T-cell (primary cell): ENCODE measurements at regions not wholly inside any gene's neighbourhood (a gene's known extent, or its start where the extent isn't known, plus 50 kb on each side); places are given as distances from the start of the nearest gene placed in this dataset.
"Not testable (repeated sequence)": the region's sequence is repeated elsewhere in the genome, so short reads cannot be mapped to it uniquely, and the experiment has no call there.

Experiments
- ATAC-seq, 4 experiments: fragments of 200-7000 bp in 3 of 4; fragments of 150-1000 bp in 1 of 4; cut with Tn5 transposase; replicated peaks in 1 of 4; 1 replicate in 3 of 4; 2 replicates in 1 of 4; pipeline ENCODE4 v1.10.0; 2021; ENCODE audit warnings: moderate library complexity in 3 of 4, mild to moderate bottlenecking in 2 of 4, moderate number of reproducible peaks in 1 of 4
- CTCF ChIA-PET, 2 donors: fragments of 300-600 bp; sonication (Branson Sonifier 250); formaldehyde crosslinking; loops; one replicate each; lab custom pipeline; 2022; ENCODE audit warnings: antibody characterized with exemption in 2 of 2; lab: Charles Lee
- POLR2A ChIA-PET, 2 donors: fragments of 300-600 bp; sonication (Branson Sonifier 250); formaldehyde crosslinking; loops; one replicate each; lab custom pipeline; 2022; ENCODE audit warnings: antibody characterized with exemption in 2 of 2; lab: Charles Lee
- DNase-seq, 35 experiments: peaks; one replicate each; pipeline versions ENCODE4 v3.0.0 to v3.0.0-alpha.2; 2013 to 2023
- H3K27ac ChIP-seq: one replicate; pipeline ENCODE4 v1.5.1; 2013; ENCODE audit warnings: low read length
- H3K27me3 ChIP-seq, 2 experiments: replicated peaks in 1 of 2; 1 replicate in 1 of 2; 2 replicates in 1 of 2; pipeline versions ENCODE4 v1.6.1 to v1.7.0; 2013; ENCODE audit warnings: low read length in 1 of 2, mixed read lengths in 1 of 2; ENCODE audit not compliant: control insufficient read depth in 2 of 2, insufficient read depth in 2 of 2; ENCODE audit errors: extremely low read depth in 1 of 2
- H3K36me3 ChIP-seq, 2 donors: 1 replicate in 1 of 2; 2 replicates in 1 of 2; pipeline versions ENCODE4 v1.6.1 to v1.7.0; 2013; ENCODE audit warnings: low read length in 1 of 2; ENCODE audit not compliant: control insufficient read depth in 2 of 2, insufficient read depth in 1 of 2; ENCODE audit errors: extremely low read depth in 1 of 2
- H3K4me1 ChIP-seq, 2 experiments: 1 replicate in 1 of 2; 2 replicates in 1 of 2; pipeline versions ENCODE4 v1.6.1 to v1.7.0; 2013; ENCODE audit warnings: low read length in 2 of 2, mixed read lengths in 1 of 2; ENCODE audit not compliant: insufficient read depth in 2 of 2, control insufficient read depth in 1 of 2; ENCODE audit errors: extremely low read depth in 1 of 2
- H3K4me3 ChIP-seq, 2 donors: 1 replicate in 1 of 2; 2 replicates in 1 of 2; pipeline versions ENCODE4 v1.5.1 to v1.7.0; 2013; ENCODE audit warnings: mild to moderate bottlenecking in 2 of 2, low read length in 1 of 2, moderate library complexity in 1 of 2; ENCODE audit not compliant: control insufficient read depth in 1 of 2; ENCODE audit errors: extremely low read depth in 1 of 2
- H3K9me3 ChIP-seq: 2 replicates; pipeline ENCODE4 v1.7.0; 2013
- H3K27ac Mint-ChIP-seq, 2 donors: one replicate each; pipeline ENCODE4 v1.8.0; 2020 to 2021; ENCODE audit warnings: mild to moderate bottlenecking in 2 of 2, mixed read lengths in 2 of 2
- H3K27me3 Mint-ChIP-seq, 2 donors: one replicate each; pipeline ENCODE4 v1.8.0; 2021 to 2022; ENCODE audit warnings: mixed read lengths in 2 of 2
- H3K36me3 Mint-ChIP-seq: one replicate; pipeline ENCODE4 v1.8.0; 2021; ENCODE audit warnings: mixed read lengths
- H3K4me1 Mint-ChIP-seq, 3 donors: one replicate each; pipeline ENCODE4 v1.8.0; 2020 to 2022; ENCODE audit warnings: mixed read lengths in 3 of 3, mild to moderate bottlenecking in 1 of 3
- H3K4me3 Mint-ChIP-seq, 3 donors: one replicate each; pipeline ENCODE4 v1.8.0; 2020 to 2022; ENCODE audit warnings: mild to moderate bottlenecking in 3 of 3, mixed read lengths in 3 of 3, moderate library complexity in 3 of 3
- H3K9me3 Mint-ChIP-seq, 3 donors: one replicate each; pipeline ENCODE4 v1.8.0; 2020 to 2022; ENCODE audit warnings: mixed read lengths in 3 of 3
- WGBS: methylation state at CpG from one replicate; pipeline ENCODE4 v1.1.5; 2013; ENCODE audit warnings: missing lambda C conversion rate; ENCODE audit not compliant: insufficient coverage; 5-methylcytosine and 5-hydroxymethylcytosine counted together

DNA sequence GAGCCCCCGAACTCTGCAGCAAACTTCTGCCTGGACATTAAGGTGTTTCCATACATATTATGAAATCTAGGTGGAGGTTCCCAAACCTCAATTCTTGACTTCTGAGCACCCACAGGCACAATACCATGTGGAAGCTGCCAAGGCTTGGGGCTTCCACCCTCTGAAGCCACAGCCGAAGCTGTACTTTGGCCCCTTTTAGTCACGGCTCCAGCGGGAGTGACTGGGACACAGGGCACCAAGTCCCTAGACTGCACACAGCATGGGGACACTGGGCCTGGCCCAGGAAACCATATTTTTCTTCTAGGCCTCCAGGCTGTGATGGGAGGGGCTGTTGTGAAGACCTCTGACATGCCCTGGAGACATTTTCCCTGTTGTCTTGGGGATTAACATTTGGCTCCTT lies 373.8 kb downstream of the ZNF674 start:
- H3K36me3 Mint-ChIP-seq, DNase-seq, H3K4me1 Mint-ChIP-seq, H3K9me3 ChIP-seq, H3K9me3 Mint-ChIP-seq, H3K4me3 ChIP-seq, H3K27me3 Mint-ChIP-seq, ATAC-seq, H3K27me3 ChIP-seq, H3K27ac ChIP-seq, CTCF ChIA-PET, H3K27ac Mint-ChIP-seq, H3K36me3 ChIP-seq, H3K4me1 ChIP-seq, POLR2A ChIA-PET, H3K4me3 Mint-ChIP-seq: not testable (repeated sequence)
- no CpG with 5 or more reads among the region's 4 CpGs for WGBS

DNA sequence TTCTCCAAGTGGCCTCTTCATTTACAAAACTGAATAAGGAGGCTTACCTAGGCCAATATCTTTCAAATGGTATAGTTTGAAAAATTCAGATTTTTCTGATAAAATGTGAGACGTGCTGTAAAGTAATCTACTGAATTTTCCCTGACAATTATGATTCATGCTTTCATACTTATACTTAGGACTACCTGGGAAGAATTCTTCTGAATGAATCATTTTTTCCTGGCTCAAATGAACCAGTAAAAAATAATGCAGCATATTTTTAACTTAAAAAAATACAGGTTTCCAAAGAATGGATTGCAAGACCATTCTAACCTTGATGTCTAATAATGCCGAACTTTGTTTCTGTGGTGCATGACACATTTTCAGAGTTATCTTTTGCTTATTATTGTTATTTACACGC lies 375.4 kb downstream of the ZNF674 start:
- H3K9me3 Mint-ChIP-seq: peaks cover 0 to 10% (median 9%) of the 10 kb centered on the region in 3 donors

DNA sequence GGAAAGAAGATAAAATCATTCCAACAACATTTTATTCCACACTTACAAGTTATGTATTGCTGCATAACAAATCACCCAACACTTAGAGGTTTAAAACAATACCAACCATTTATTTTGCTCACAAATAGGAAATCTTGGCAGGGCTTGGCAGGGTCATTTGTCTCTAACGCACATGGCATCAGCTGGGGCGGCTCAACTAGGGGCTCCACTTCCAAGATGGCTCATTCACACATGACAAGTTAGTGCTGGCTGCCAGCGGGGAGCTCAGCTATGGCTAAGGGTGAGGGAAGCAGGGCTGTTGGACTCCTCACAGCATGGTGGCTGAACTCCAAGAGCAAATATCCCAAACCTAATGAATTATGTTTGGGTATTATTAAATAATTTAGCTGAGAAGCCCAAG lies 377.0 kb downstream of the ZNF674 start:
- H3K27ac Mint-ChIP-seq: no peak overlapping the region
- no peak overlapping the region for H3K4me3 ChIP-seq
- no peaks in the 10 kb centered on the region for H3K27me3 ChIP-seq
- H3K4me1 ChIP-seq: no peaks in the 10 kb centered on the region
- H3K36me3 Mint-ChIP-seq: no peaks in the 10 kb centered on the region
- no peak for ATAC-seq
- CTCF ChIA-PET: no interaction called here
- no peak for DNase-seq
- no peaks in the 10 kb centered on the region for H3K4me1 Mint-ChIP-seq
- POLR2A ChIA-PET: no interaction called here
- no peak overlapping the region for H3K27ac ChIP-seq
- no peaks in the 10 kb centered on the region for H3K36me3 ChIP-seq
- no peak overlapping the region for H3K4me3 Mint-ChIP-seq
- no peaks in the 10 kb centered on the region for H3K9me3 ChIP-seq
- H3K9me3 Mint-ChIP-seq: peaks cover 0 to 9% (median 5%) of the 10 kb centered on the region in 3 donors
- peaks cover 0 to 17% of the 10 kb centered on the region in 2 donors for H3K27me3 Mint-ChIP-seq
- 80% methylated on average over 2 of the region's 3 CpGs for WGBS

More for the DNA sequence above, 375.4 kb downstream of the ZNF674 start:
- Histone ChIP-seq H3K4me1 (no peaks in the 10 kb centered on the region), H3K27me3 (no peaks in the 10 kb centered on the region), H3K36me3 (no peaks in the 10 kb centered on the region), H3K4me3 (no peak overlapping the region), H3K9me3 (no peaks in the 10 kb centered on the region), H3K27ac (no peak overlapping the region)
- Mint-ChIP-seq H3K36me3 (no peaks in the 10 kb centered on the region), H3K4me3 (no peak overlapping the region), H3K27ac (no peak overlapping the region), H3K4me1 (no peaks in the 10 kb centered on the region), H3K27me3 (peaks cover 0 to 11% of the 10 kb centered on the region in 2 donors)
- ChIA-PET POLR2A (no interaction called here), CTCF (no interaction called here)
- DNase-seq (no peak), ATAC-seq (no peak)
- WGBS: no CpG with 5 or more reads among the region's 3 CpGs

DNA sequence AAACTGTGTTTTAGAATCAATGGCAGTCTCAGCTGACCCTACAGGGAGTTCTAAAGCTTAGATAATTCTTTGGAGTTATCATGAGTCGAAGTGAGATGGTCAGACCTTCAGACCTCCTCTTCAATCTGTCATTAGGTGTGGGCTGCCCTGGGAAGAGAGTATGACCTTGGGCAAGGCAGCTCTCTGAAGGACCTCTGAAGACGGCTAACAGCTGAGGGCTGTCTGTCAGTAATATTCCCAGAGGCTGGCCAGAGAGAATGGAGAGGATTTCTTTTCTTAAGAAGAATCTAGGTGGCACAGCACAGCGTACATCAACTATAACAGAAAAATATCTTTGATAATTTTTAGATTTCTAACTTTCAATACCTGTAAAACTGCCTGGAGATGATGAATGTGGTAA lies 379.4 kb downstream of the ZNF674 start:
- DNase-seq (no peak), ATAC-seq (no peak)
- Histone ChIP-seq H3K9me3 (no peaks in the 10 kb centered on the region), H3K4me3 (no peak overlapping the region), H3K4me1 (no peaks in the 10 kb centered on the region), H3K27me3 (no peaks in the 10 kb centered on the region), H3K36me3 (no peaks in the 10 kb centered on the region), H3K27ac (no peak overlapping the region)
- Mint-ChIP-seq H3K4me1 (no peaks in the 10 kb centered on the region), H3K36me3 (no peaks in the 10 kb centered on the region), H3K4me3 (no peak overlapping the region), H3K27ac (no peak overlapping the region), H3K27me3 (peaks cover 0 to 12% of the 10 kb centered on the region in 2 donors), H3K9me3 (no peaks in the 10 kb centered on the region)
- POLR2A ChIA-PET: no interaction called here
- CTCF ChIA-PET: no interaction called here
- WGBS: no CpG with 5 or more reads among the region's 3 CpGs

GRCh38 chrX:46165411-46165810 lies 379.8 kb downstream of the ZNF674 start:
- CTCF ChIA-PET: no interaction called here
- POLR2A ChIA-PET: no interaction called here
- H3K27ac Mint-ChIP-seq: no peak overlapping the region
- H3K27me3 Mint-ChIP-seq: peaks cover 0 to 13% of the 10 kb centered on the region in 2 donors
- no peaks in the 10 kb centered on the region for H3K4me1 ChIP-seq
- ATAC-seq (no peak), DNase-seq (no peak)
- no peaks in the 10 kb centered on the region for H3K9me3 Mint-ChIP-seq
- no peak overlapping the region for H3K4me3 ChIP-seq
- no peak overlapping the region for H3K4me3 Mint-ChIP-seq
- H3K4me1 Mint-ChIP-seq: no peaks in the 10 kb centered on the region
- H3K36me3 Mint-ChIP-seq: no peaks in the 10 kb centered on the region
- no peak overlapping the region for H3K27ac ChIP-seq
- WGBS: no CpG with 5 or more reads among the region's 2 CpGs
- no peaks in the 10 kb centered on the region for H3K27me3 ChIP-seq
- no peaks in the 10 kb centered on the region for H3K9me3 ChIP-seq
- H3K36me3 ChIP-seq: no peaks in the 10 kb centered on the region

DNA sequence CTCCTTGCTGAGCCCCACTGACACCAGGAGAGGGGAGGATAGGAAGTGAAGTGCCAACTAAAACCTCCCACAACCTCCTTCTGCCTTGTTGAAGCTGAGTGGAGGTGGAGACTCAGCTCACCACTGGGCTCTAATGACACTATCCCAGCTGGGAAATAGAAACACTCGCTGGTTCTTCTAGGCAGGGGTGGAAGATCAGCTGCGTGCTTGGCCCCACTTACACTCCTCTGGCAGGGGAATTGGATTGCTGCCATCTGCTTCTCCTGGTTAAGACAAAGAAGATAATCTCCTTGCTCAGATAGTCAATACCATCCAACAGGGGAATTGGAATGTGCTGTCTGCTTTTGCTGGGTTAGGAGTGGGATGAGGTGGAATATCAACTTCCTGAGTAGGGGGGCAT lies 392.5 kb downstream of the ZNF674 start:
- ChIA-PET CTCF (no interaction called here), POLR2A (no interaction called here)
- no peaks in the 10 kb centered on the region for H3K4me1 Mint-ChIP-seq
- Histone ChIP-seq H3K4me1 (no peaks in the 10 kb centered on the region), H3K27me3 (no peaks in the 10 kb centered on the region), H3K9me3 (no peaks in the 10 kb centered on the region), H3K36me3 (no peaks in the 10 kb centered on the region), H3K4me3 (no peak overlapping the region), H3K27ac (no peak overlapping the region)
- no peak overlapping the region for H3K27ac Mint-ChIP-seq
- no peaks in the 10 kb centered on the region for H3K36me3 Mint-ChIP-seq
- H3K4me3 Mint-ChIP-seq: no peak overlapping the region
- DNase-seq (no peak), ATAC-seq (no peak)
- peaks cover 0 to 1% (median 0%) of the 10 kb centered on the region in 3 donors for H3K9me3 Mint-ChIP-seq
- no CpG with 5 or more reads among the region's 2 CpGs for WGBS
- peaks cover 0 to 4% of the 10 kb centered on the region in 2 donors for H3K27me3 Mint-ChIP-seq

DNA sequence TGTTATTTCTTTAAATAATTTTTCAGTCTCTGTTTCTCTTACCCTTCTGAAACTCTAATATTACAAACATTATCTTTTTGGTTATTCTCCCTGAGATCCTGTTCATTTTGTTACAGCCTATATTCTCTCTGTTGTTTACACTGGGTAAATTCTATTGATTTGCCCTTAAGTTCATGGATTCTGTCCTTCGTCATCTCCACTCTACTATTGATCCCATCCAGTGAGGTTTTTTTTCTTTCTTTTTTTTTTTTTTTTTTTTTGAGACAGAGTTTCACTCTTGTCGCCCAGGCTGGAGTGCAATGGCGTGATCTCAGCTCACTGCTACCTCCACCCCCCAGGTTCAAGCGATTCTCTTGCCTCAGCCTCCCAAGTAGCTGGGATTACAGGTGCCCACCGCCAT lies 393.9 kb downstream of the ZNF674 start:
- H3K27ac Mint-ChIP-seq, H3K27ac ChIP-seq, H3K4me3 Mint-ChIP-seq, H3K9me3 Mint-ChIP-seq, H3K36me3 ChIP-seq, H3K27me3 ChIP-seq, H3K36me3 Mint-ChIP-seq, ATAC-seq, H3K4me1 ChIP-seq, H3K9me3 ChIP-seq, H3K4me1 Mint-ChIP-seq, H3K4me3 ChIP-seq, DNase-seq, H3K27me3 Mint-ChIP-seq, POLR2A ChIA-PET, CTCF ChIA-PET: not testable (repeated sequence)
- no CpG with 5 or more reads among the region's 5 CpGs for WGBS
